Esophagus muscularis mucosa (tissue), 4 donors: ENCODE measurements at regions not wholly inside any gene's neighbourhood (a gene's known extent, or its start where the extent isn't known, plus 50 kb on each side); places are given as distances from the start of the nearest gene placed in this dataset.
"Not testable (repeated sequence)": the region's sequence is repeated elsewhere in the genome, so short reads cannot be mapped to it uniquely, and the experiment has no call there.

Experiments
- DNase-seq: peaks from one replicate; pipeline ENCODE4 v3.0.0-alpha.2; 2017; ENCODE audit errors: extremely low spot score
- H3K27ac ChIP-seq, 4 donors: fragments of 200-600 bp; sonication (generic); replicated peaks in 1 of 4; 1 replicate in 3 of 4; 2 replicates in 1 of 4; pipeline ENCODE4 v1.5.1; 2016 to 2019; ENCODE audit warnings: mild to moderate bottlenecking in 1 of 4
- H3K27me3 ChIP-seq, 4 donors: fragments of 200-600 bp; sonication (generic); one replicate each; pipeline versions ENCODE4 v1.5.1 to v1.6.0; 2016 to 2019
- H3K36me3 ChIP-seq, 4 donors: fragments of 200-600 bp; sonication (generic); one replicate each; pipeline ENCODE4 v1.5.1; 2016 to 2019
- H3K4me1 ChIP-seq, 4 donors: fragments of 200-600 bp; sonication (generic); one replicate each; pipeline ENCODE4 v1.5.1; 2016 to 2019
- H3K4me3 ChIP-seq, 4 donors: fragments of 200-600 bp; sonication (generic); 1 replicate in 2 of 4; 2 replicates in 2 of 4; pipeline ENCODE4 v1.5.1; 2016 to 2019; ENCODE audit warnings: mild to moderate bottlenecking in 4 of 4, moderate library complexity in 1 of 4
- H3K9me3 ChIP-seq, 4 donors: fragments of 200-600 bp; sonication (generic); 1 replicate in 3 of 4; 2 replicates in 1 of 4; pipeline ENCODE4 v1.5.1; 2016 to 2019
- EP300 ChIP-seq: sonication (generic); formaldehyde crosslinking; IDR thresholded peaks from one replicate; pipeline ENCODE4 v1.6.1; 2017; ENCODE audit warnings: antibody characterized with exemption
- POLR2A ChIP-seq: fragments of 450-650 bp; IDR thresholded peaks from one replicate; pipeline ENCODE4 v1.6.1; 2017; ENCODE audit warnings: antibody characterized with exemption, moderate library complexity, mild to moderate bottlenecking, low read depth
- POLR2AphosphoS5 ChIP-seq, 2 donors: sonication (generic); formaldehyde crosslinking; IDR thresholded peaks; one replicate each; pipeline ENCODE4 v1.6.1; 2017; ENCODE audit warnings: antibody characterized with exemption in 2 of 2
- WGBS: methylation state at CpG from one replicate; pipeline ENCODE4 v1.1.5; 2018; 5-methylcytosine and 5-hydroxymethylcytosine counted together
- intact Hi-C: fragments of 100-400 bp; cut with DNase I; formaldehyde crosslinking; loops from one replicate; pipeline ENCODE4 v1.15.1; 2023
- TF ChIP-seq, protein P1 (sequence below), 3 experiments: fragments of 200-600 bp in 2 of 3; fragments of 450-650 bp in 1 of 3; sonication (generic) in 2 of 3; IDR thresholded peaks; one replicate each; pipeline ENCODE4 v1.5.1; 2017 to 2019; ENCODE audit warnings: antibody characterized with exemption in 3 of 3, mild to moderate bottlenecking in 2 of 3, moderate library complexity in 1 of 3

DNA sequence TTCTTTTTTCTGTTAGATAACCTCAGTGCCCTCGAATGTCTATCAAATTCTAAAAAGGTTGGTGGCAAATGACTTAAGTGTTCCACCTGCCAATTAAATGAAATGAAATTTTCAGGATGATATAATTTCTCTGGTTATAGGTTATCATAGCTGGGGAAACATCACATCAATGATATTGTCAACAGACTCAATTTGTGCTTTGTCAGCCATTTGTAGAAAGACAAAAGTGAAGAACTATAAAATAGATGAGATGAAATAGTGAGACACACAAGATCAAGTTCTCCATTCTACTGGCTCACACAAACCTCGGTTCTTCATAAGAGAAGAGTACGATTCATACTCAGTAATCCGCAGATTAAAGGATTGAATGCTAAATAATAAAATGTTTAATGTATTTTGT, 1443.2 kb upstream of the FLRT2 start:
- WGBS = 96% methylated on average over 4 of the region's 4 CpGs

GRCh38 chr14:84087986-84088531, 1441.9 kb upstream of the FLRT2 start:
- no peak for DNase-seq

More for the DNA sequence above, 1443.2 kb upstream of the FLRT2 start:
- TF ChIP-seq POLR2AphosphoS5 (IDR thresholded peaks at IDR 0.05) (no peak), POLR2A (no peak), EP300 (no peak)
- TF ChIP-seq, protein P1, sequence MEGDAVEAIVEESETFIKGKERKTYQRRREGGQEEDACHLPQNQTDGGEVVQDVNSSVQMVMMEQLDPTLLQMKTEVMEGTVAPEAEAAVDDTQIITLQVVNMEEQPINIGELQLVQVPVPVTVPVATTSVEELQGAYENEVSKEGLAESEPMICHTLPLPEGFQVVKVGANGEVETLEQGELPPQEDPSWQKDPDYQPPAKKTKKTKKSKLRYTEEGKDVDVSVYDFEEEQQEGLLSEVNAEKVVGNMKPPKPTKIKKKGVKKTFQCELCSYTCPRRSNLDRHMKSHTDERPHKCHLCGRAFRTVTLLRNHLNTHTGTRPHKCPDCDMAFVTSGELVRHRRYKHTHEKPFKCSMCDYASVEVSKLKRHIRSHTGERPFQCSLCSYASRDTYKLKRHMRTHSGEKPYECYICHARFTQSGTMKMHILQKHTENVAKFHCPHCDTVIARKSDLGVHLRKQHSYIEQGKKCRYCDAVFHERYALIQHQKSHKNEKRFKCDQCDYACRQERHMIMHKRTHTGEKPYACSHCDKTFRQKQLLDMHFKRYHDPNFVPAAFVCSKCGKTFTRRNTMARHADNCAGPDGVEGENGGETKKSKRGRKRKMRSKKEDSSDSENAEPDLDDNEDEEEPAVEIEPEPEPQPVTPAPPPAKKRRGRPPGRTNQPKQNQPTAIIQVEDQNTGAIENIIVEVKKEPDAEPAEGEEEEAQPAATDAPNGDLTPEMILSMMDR (IDR thresholded peaks at IDR 0.05) = no peak
- no peak for DNase-seq
- Histone ChIP-seq H3K4me3 (no peak overlapping the region), H3K9me3 (no peaks in the 10 kb centered on the region), H3K36me3 (no peaks in the 10 kb centered on the region), H3K27ac (no peak overlapping the region), H3K4me1 (peaks cover 0 to 6% (median 0%) of the 10 kb centered on the region in 4 donors), H3K27me3 (no peaks in the 10 kb centered on the region)
- intact Hi-C loops = no loop called here

DNA sequence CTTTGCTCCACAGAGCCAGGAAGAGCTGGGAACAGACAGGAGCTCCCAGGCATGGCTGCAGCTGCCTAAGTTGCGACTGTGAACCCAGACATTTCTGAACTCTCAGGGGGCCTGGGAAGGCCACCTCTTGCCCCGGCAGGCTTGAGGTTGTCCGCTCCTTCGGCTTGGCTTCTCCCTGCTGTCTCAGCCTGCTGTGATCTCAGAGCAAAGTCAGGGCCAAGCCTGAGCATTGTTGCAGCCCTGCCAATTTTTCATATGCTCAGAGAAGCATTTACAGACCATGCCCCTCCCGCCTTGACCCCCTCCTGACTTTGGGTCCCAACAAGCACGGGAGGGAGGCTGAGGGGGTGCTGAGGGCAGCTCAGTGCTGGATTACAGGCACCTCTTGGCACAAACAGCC, 1439.1 kb upstream of the FLRT2 start:
- no peak for DNase-seq
- Histone ChIP-seq H3K27me3 (no peaks in the 10 kb centered on the region), H3K4me1 (peaks cover 0 to 6% (median 0%) of the 10 kb centered on the region in 4 donors), H3K36me3 (no peaks in the 10 kb centered on the region), H3K27ac (no peak overlapping the region), H3K9me3 (no peaks in the 10 kb centered on the region), H3K4me3 (no peak overlapping the region)
- TF ChIP-seq POLR2A = no peak
- intact Hi-C loops = no loop called here
- WGBS = 61% methylated on average over 4 of the region's 6 CpGs

More at GRCh38 chr14:84087986-84088531, 1441.9 kb upstream of the FLRT2 start:
- Histone ChIP-seq H3K27me3 (no peaks in the 10 kb centered on the region), H3K4me1 (peaks cover 0 to 6% (median 0%) of the 10 kb centered on the region in 4 donors), H3K4me3 (no peak overlapping the region), H3K27ac (no peak overlapping the region), H3K36me3 (no peaks in the 10 kb centered on the region), H3K9me3 (no peaks in the 10 kb centered on the region)
- WGBS = 71% methylated on average over 8 of the region's 8 CpGs
- intact Hi-C loops = no loop called here
- TF ChIP-seq POLR2A (no peak), POLR2AphosphoS5 (IDR thresholded peaks at IDR 0.05) (no peak), EP300 (no peak)
- TF ChIP-seq, protein P1 (IDR thresholded peaks at IDR 0.05) = no peak

GRCh38 chr14:84095681-84096080, 1434.3 kb upstream of the FLRT2 start:
- Histone ChIP-seq H3K27me3 (no peaks in the 10 kb centered on the region), H3K36me3 (no peaks in the 10 kb centered on the region), H3K4me3 (no peak overlapping the region), H3K27ac (no peak overlapping the region), H3K9me3 (no peaks in the 10 kb centered on the region), H3K4me1 (no peaks in the 10 kb centered on the region)
- no peak for DNase-seq
- TF ChIP-seq EP300 (no peak), POLR2A (no peak), POLR2AphosphoS5 (IDR thresholded peaks at IDR 0.05) (no peak)
- TF ChIP-seq, protein P1 (IDR thresholded peaks at IDR 0.05) = no peak
- intact Hi-C loops = no loop called here
- WGBS = 26% methylated on average over 1 of the region's 1 CpG

DNA sequence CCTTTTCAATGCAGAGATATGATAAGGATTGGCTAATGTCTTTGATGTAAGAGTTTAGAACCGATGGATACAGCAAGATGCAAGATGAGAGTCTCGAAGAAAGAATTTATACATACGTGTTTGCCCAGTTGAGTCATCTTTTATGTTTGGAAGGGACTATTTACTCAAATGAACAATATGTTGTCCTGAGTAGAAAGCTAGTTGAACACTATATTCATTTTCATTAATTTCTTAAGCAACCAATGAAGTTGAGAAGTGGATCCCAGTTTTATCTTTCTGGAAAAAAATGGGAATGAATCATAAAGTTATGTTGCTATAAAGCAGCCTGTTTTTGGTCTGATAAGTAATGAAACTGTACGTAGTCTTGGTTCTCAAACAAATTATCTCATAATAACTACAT, 1431.7 kb upstream of the FLRT2 start:
- DNase-seq = no peak
- no peaks in the 10 kb centered on the region for H3K27me3 ChIP-seq
- H3K4me1 ChIP-seq = no peaks in the 10 kb centered on the region
- no peak overlapping the region for H3K4me3 ChIP-seq
- H3K9me3 ChIP-seq = peaks cover 0 to 6% (median 0%) of the 10 kb centered on the region in 4 donors
- 93% methylated on average over 4 of the region's 4 CpGs for WGBS
- H3K36me3 ChIP-seq = no peaks in the 10 kb centered on the region
- TF ChIP-seq POLR2A = no peak
- TF ChIP-seq EP300 = no peak
- TF ChIP-seq, protein P1 (IDR thresholded peaks at IDR 0.05) = no peak
- TF ChIP-seq POLR2AphosphoS5 (IDR thresholded peaks at IDR 0.05) = no peak
- H3K27ac ChIP-seq = no peak overlapping the region
- intact Hi-C loops = no loop called here

DNA sequence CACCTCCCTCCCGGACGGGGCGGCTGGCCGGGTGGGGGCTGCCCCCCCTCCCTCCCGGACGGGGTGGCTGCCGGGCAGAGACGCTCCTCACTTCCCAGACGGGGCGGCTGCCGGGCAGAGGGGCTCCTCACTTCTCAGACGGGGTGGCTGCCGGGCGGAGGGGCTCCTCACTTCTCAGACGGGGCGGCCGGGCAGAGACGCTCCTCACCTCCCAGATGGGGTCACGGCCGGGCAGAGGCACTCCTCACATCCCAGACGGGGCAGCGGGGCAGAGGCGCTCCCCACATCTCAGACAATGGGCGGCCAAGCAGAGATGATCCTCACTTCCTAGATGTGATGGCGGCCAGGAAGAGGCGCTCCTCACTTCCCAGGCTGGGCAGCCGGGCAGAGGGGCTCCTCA, 1430.4 kb upstream of the FLRT2 start:
- DNase-seq, H3K9me3 ChIP-seq, H3K27me3 ChIP-seq, H3K27ac ChIP-seq, H3K4me3 ChIP-seq, H3K36me3 ChIP-seq, intact Hi-C loops, H3K4me1 ChIP-seq: not testable (repeated sequence)
- WGBS = 88% methylated on average over 8 of the region's 27 CpGs
